ENCODE measurements at regions not wholly inside any gene's neighbourhood (a gene's known extent, or its start where the extent isn't known, plus 50 kb on each side); places are given as distances from the start of the nearest gene placed in this dataset.

DNA sequence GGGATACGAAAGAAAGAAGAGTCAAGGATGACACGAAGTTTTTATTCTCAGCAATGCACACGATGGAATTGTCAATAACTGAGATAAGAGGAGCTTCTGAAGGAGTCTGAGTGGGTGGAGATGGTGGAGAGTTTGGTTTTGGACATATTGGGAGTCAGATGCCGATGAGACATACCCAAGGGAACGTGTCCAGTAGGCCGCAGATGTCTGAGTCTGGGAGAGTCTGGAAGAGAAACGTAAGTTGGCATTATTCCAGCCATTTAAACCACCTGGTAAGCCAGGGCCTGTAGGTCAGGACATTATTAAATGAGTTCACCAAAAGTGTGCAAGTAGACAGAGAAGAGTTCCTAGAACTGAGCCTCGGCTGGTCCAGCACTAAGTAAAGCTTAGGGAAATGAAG is 478.3 kb upstream of the CDH5 start:
- TF ChIP-seq, protein P1, sequence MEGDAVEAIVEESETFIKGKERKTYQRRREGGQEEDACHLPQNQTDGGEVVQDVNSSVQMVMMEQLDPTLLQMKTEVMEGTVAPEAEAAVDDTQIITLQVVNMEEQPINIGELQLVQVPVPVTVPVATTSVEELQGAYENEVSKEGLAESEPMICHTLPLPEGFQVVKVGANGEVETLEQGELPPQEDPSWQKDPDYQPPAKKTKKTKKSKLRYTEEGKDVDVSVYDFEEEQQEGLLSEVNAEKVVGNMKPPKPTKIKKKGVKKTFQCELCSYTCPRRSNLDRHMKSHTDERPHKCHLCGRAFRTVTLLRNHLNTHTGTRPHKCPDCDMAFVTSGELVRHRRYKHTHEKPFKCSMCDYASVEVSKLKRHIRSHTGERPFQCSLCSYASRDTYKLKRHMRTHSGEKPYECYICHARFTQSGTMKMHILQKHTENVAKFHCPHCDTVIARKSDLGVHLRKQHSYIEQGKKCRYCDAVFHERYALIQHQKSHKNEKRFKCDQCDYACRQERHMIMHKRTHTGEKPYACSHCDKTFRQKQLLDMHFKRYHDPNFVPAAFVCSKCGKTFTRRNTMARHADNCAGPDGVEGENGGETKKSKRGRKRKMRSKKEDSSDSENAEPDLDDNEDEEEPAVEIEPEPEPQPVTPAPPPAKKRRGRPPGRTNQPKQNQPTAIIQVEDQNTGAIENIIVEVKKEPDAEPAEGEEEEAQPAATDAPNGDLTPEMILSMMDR (conservative IDR thresholded peaks at IDR 0.05; ENCODE audit: low read depth, low read length), result no peak
- TF ChIP-seq POLR2A (IDR thresholded peaks at IDR 0.05; ENCODE audit: low read depth, low read length) (no peak), RAD21 (IDR thresholded peaks at IDR 0.05; ENCODE audit: low read length) (no peak), MAZ (IDR thresholded peaks at IDR 0.05; ENCODE audit: borderline replicate concordance, low read depth, low read length) (no peak), MAFK (IDR thresholded peaks at IDR 0.05; ENCODE audit: low read depth, low read length) (no peak), CEBPB (IDR thresholded peaks at IDR 0.05; ENCODE audit: low read depth, low read length) (no peak)
- TF ChIP-seq, protein P2, sequence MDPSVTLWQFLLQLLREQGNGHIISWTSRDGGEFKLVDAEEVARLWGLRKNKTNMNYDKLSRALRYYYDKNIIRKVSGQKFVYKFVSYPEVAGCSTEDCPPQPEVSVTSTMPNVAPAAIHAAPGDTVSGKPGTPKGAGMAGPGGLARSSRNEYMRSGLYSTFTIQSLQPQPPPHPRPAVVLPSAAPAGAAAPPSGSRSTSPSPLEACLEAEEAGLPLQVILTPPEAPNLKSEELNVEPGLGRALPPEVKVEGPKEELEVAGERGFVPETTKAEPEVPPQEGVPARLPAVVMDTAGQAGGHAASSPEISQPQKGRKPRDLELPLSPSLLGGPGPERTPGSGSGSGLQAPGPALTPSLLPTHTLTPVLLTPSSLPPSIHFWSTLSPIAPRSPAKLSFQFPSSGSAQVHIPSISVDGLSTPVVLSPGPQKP (IDR thresholded peaks at IDR 0.05; ENCODE audit: borderline replicate concordance, low read depth, low read length), result no peak
